K562 (cell line): ENCODE measurements at regions not wholly inside any gene's neighbourhood (a gene's known extent, or its start where the extent isn't known, plus 50 kb on each side); places are given as distances from the start of the nearest gene placed in this dataset.

Experiments used
- CHD4 ChIP-seq: fragments of 200-600 bp; sonication (generic); IDR thresholded peaks from 3 replicates; pipeline ENCODE4 v1.6.1; 2012; ENCODE audit warnings: low read depth, mild to moderate bottlenecking, mixed read lengths, low read length, inconsistent platforms; ENCODE audit not compliant: insufficient read depth, insufficient replicate concordance, poor library complexity, severe bottlenecking
- FOXA3 ChIP-seq, 2 experiments: fragments of 450-650 bp in 1 of 2; sonication (generic) in 1 of 2; formaldehyde crosslinking; IDR thresholded peaks in 1 of 2; conservative IDR thresholded peaks in 1 of 2; 2 replicates each; pipeline versions ENCODE4 v1.4.0 to v1.8.0; 2020 to 2022; ENCODE audit warnings: mild to moderate bottlenecking in 2 of 2, missing genetic modification reagents in 1 of 2
- FOXP4 ChIP-seq: sonication (generic); formaldehyde crosslinking; IDR thresholded peaks from 2 replicates; pipeline ENCODE4 v1.8.0; 2022; ENCODE audit warnings: mild to moderate bottlenecking, missing genetic modification reagents, borderline replicate concordance
- HNRNPUL1 ChIP-seq: fragments of 200-400 bp; formaldehyde crosslinking; IDR thresholded peaks from 2 replicates; pipeline ENCODE4 v1.6.1; 2017; ENCODE audit warnings: low read length
- ILK ChIP-seq: fragments of 450-650 bp; IDR thresholded peaks from 2 replicates; pipeline ENCODE4 v1.6.1; 2016; ENCODE audit warnings: missing genetic modification characterization, low read depth, mild to moderate bottlenecking, missing compliant biosample characterization, moderate library complexity, borderline replicate concordance
- KDM5B ChIP-seq: fragments of 200-600 bp; sonication (generic); IDR thresholded peaks from 2 replicates; pipeline ENCODE4 v1.6.1; 2012; ENCODE audit warnings: low read depth, mild to moderate bottlenecking, moderate library complexity, low read length, control low read depth, inconsistent platforms; ENCODE audit not compliant: insufficient replicate concordance
- MCM5 ChIP-seq: fragments of 450-650 bp; IDR thresholded peaks from 2 replicates; pipeline ENCODE4 v1.6.1; 2016; ENCODE audit warnings: low read depth
- MECOM ChIP-seq: fragments of 250-450 bp; sonication (Bioruptor Pico); IDR thresholded peaks from 2 replicates; pipeline ENCODE4 v1.8.0; 2022; ENCODE audit warnings: inconsistent platforms
- NCOA6 ChIP-seq: fragments of 450-650 bp; IDR thresholded peaks from 2 replicates; pipeline ENCODE4 v1.6.1; 2017; ENCODE audit warnings: mild to moderate bottlenecking
- NR2C2 ChIP-seq, 2 experiments: fragments of 200-800 bp in 1 of 2; sonication (Bioruptor generic) in 1 of 2; sonication (generic) in 1 of 2; formaldehyde crosslinking in 1 of 2; IDR thresholded peaks; 2 replicates each; pipeline versions ENCODE4 v1.6.1 to v1.8.0; 2016 to 2022; ENCODE audit warnings: mild to moderate bottlenecking in 1 of 2, missing compliant biosample characterization in 1 of 2, missing genetic modification characterization in 1 of 2, missing genetic modification reagents in 1 of 2
- POLR2B ChIP-seq: fragments of 450-650 bp; IDR thresholded peaks from 2 replicates; pipeline ENCODE4 v1.6.1; 2018; ENCODE audit warnings: low read depth; ENCODE audit not compliant: partially characterized antibody
- RBM39 ChIP-seq: fragments of 200-400 bp; formaldehyde crosslinking; optimal IDR thresholded peaks from 2 replicates; pipeline ENCODE3; 2018; ENCODE audit warnings: low read depth, low read length
- RHOXF2B ChIP-seq: fragments of 250-450 bp; sonication (Bioruptor Pico); conservative IDR thresholded peaks from 2 replicates; pipeline ENCODE4 v1.5.1; 2021
- U2AF1 ChIP-seq: fragments of 200-400 bp; formaldehyde crosslinking; optimal IDR thresholded peaks from 2 replicates; pipeline ENCODE3; 2017; ENCODE audit warnings: mild to moderate bottlenecking, low read depth, low read length, moderate library complexity
- ZNF146 ChIP-seq: IDR thresholded peaks from one replicate; pipeline ENCODE4 v1.6.1; 2018; ENCODE audit warnings: missing compliant biosample characterization; ENCODE audit not compliant: unreplicated experiment
- ZNF444 ChIP-seq: fragments of 250-450 bp; sonication (Bioruptor Pico); IDR thresholded peaks from 2 replicates; pipeline ENCODE4 v1.4.0; 2020; ENCODE audit warnings: mild to moderate bottlenecking, moderate library complexity
- ZNF668 ChIP-seq: fragments of 250-450 bp; sonication (Bioruptor Pico); IDR thresholded peaks from 2 replicates; pipeline ENCODE4 v1.8.0; 2022; ENCODE audit warnings: mild to moderate bottlenecking, inconsistent platforms
- ZNF695 ChIP-seq: fragments of 450-650 bp; formaldehyde crosslinking; IDR thresholded peaks from 2 replicates; pipeline ENCODE4 v1.4.0; 2020; ENCODE audit warnings: mild to moderate bottlenecking, moderate library complexity
- ZNF785 ChIP-seq: fragments of 250-450 bp; sonication (Bioruptor Pico); IDR thresholded peaks from 2 replicates; pipeline ENCODE4 v1.4.0; 2020; ENCODE audit warnings: mild to moderate bottlenecking
- TF ChIP-seq, protein P1 (sequence below): fragments of 450-650 bp; formaldehyde crosslinking; IDR thresholded peaks from 2 replicates; pipeline ENCODE4 v1.4.0; 2020; ENCODE audit warnings: mild to moderate bottlenecking, moderate library complexity
- TF ChIP-seq, protein P2 (sequence below): fragments of 450-650 bp; formaldehyde crosslinking; IDR thresholded peaks from 2 replicates; pipeline ENCODE4 v1.4.0; 2022; ENCODE audit warnings: missing genetic modification characterization
- TF ChIP-seq, protein P3 (sequence below): sonication (generic); IDR thresholded peaks from 2 replicates; pipeline ENCODE4 v1.6.1; 2016

GRCh38 chr7:153404781-153405279 is 645.3 kb downstream of the ACTR3B start (continued):
- TF ChIP-seq, protein P1, sequence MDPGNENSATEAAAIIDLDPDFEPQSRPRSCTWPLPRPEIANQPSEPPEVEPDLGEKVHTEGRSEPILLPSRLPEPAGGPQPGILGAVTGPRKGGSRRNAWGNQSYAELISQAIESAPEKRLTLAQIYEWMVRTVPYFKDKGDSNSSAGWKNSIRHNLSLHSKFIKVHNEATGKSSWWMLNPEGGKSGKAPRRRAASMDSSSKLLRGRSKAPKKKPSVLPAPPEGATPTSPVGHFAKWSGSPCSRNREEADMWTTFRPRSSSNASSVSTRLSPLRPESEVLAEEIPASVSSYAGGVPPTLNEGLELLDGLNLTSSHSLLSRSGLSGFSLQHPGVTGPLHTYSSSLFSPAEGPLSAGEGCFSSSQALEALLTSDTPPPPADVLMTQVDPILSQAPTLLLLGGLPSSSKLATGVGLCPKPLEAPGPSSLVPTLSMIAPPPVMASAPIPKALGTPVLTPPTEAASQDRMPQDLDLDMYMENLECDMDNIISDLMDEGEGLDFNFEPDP (CRISPR knock-in tag): 0 out of 2 replicates have a peak, but pooled peaks have one; percentile 29
- no peak for TF ChIP-seq U2AF1
- TF ChIP-seq HNRNPUL1: peak; percentile 33; the same call in 1 of the 2 replicates
- TF ChIP-seq POLR2B: peak; percentile 25
- no peak for TF ChIP-seq ZNF785 (CRISPR knock-in tag)
- peak; percentile 75; the same call in 1 of the 2 replicates for TF ChIP-seq RHOXF2B (CRISPR knock-in tag)
- TF ChIP-seq MECOM (CRISPR knock-in tag): no peak
- TF ChIP-seq CHD4: no peak
- no peak for TF ChIP-seq ZNF668 (CRISPR knock-in tag)
- TF ChIP-seq ZNF444 (CRISPR knock-in tag): 0 out of 2 replicates have a peak, but pooled peaks have one; percentile 59
- no peak for TF ChIP-seq ZNF695 (CRISPR knock-in tag)
- TF ChIP-seq ZNF146 (CRISPR knock-in tag): no peak
- TF ChIP-seq MCM5: no peak
- TF ChIP-seq, protein P2, sequence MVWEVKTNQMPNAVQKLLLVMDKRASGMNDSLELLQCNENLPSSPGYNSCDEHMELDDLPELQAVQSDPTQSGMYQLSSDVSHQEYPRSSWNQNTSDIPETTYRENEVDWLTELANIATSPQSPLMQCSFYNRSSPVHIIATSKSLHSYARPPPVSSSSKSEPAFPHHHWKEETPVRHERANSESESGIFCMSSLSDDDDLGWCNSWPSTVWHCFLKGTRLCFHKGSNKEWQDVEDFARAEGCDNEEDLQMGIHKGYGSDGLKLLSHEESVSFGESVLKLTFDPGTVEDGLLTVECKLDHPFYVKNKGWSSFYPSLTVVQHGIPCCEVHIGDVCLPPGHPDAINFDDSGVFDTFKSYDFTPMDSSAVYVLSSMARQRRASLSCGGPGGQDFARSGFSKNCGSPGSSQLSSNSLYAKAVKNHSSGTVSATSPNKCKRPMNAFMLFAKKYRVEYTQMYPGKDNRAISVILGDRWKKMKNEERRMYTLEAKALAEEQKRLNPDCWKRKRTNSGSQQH: peak; percentile 92
- TF ChIP-seq, protein P3, sequence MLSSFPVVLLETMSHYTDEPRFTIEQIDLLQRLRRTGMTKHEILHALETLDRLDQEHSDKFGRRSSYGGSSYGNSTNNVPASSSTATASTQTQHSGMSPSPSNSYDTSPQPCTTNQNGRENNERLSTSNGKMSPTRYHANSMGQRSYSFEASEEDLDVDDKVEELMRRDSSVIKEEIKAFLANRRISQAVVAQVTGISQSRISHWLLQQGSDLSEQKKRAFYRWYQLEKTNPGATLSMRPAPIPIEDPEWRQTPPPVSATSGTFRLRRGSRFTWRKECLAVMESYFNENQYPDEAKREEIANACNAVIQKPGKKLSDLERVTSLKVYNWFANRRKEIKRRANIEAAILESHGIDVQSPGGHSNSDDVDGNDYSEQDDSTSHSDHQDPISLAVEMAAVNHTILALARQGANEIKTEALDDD: no peak
- TF ChIP-seq FOXA3 (CRISPR knock-in tag; conservative IDR thresholded peaks at IDR 0.05 in 1 of 2, IDR thresholded peaks at IDR 0.05 in 1 of 2): 0 out of 4 replicates have a peak, but pooled peaks of 1 of the 2 experiments have one; percentile 7
- no peak for TF ChIP-seq NCOA6
- no peak for TF ChIP-seq NR2C2 (CRISPR knock-in tag; IDR thresholded peaks at IDR 0.05)
- no peak for TF ChIP-seq NR2C2 (tag; IDR thresholded peaks at IDR 0.05)
- no peak for TF ChIP-seq ILK (tag)
- peak; percentile 44 for TF ChIP-seq KDM5B
- no peak for TF ChIP-seq RBM39
- no peak for TF ChIP-seq FOXP4 (CRISPR knock-in tag)
